Neural progenitor cell (in vitro differentiated cells): ENCODE measurements at regions not wholly inside any gene's neighbourhood (a gene's known extent, or its start where the extent isn't known, plus 50 kb on each side); places are given as distances from the start of the nearest gene placed in this dataset.

Experiments
- EZH2phosphoT487 ChIP-seq: fragments of 200-600 bp; sonication (generic); IDR thresholded peaks from 2 replicates; pipeline ENCODE4 v1.6.1; 2017; ENCODE audit warnings: antibody characterized with exemption
- TF ChIP-seq, protein P1 (sequence below): fragments of 200-600 bp; sonication (generic); IDR thresholded peaks from 2 replicates; pipeline ENCODE4 v1.5.1; 2017; ENCODE audit warnings: antibody characterized with exemption, mild to moderate bottlenecking

DNA sequence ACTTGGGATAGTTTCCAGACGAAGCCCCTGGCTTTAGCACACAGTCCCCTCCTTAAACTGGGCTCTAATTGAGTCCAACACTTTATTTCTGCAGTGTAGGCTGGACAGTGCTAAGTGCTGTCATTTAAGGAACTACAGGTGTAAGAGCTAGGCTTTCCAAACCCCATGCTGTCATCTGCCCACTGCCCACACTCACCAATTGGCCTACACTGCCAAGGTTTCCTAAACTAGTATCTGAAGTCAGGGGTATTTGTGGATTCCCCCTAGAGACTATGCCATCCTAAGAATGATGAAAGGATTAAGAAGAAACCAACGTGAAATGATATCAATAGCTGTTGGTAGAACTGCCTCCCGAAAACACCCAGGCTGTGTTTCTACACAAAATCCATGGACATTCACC, 160.9 kb downstream of the TBX15 start:
- TF ChIP-seq, protein P1, sequence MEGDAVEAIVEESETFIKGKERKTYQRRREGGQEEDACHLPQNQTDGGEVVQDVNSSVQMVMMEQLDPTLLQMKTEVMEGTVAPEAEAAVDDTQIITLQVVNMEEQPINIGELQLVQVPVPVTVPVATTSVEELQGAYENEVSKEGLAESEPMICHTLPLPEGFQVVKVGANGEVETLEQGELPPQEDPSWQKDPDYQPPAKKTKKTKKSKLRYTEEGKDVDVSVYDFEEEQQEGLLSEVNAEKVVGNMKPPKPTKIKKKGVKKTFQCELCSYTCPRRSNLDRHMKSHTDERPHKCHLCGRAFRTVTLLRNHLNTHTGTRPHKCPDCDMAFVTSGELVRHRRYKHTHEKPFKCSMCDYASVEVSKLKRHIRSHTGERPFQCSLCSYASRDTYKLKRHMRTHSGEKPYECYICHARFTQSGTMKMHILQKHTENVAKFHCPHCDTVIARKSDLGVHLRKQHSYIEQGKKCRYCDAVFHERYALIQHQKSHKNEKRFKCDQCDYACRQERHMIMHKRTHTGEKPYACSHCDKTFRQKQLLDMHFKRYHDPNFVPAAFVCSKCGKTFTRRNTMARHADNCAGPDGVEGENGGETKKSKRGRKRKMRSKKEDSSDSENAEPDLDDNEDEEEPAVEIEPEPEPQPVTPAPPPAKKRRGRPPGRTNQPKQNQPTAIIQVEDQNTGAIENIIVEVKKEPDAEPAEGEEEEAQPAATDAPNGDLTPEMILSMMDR, result no peak
- TF ChIP-seq EZH2phosphoT487, result no peak
